GM18861 (cell line): ENCODE measurements at regions not wholly inside any gene's neighbourhood (a gene's known extent, or its start where the extent isn't known, plus 50 kb on each side); places are given as distances from the start of the nearest gene placed in this dataset.

Experiments
- ATAC-seq: cut with Tn5 transposase; IDR thresholded peaks from one replicate; pipeline ENCODE4 v1.9.1; 2021; ENCODE audit not compliant: unreplicated experiment

DNA sequence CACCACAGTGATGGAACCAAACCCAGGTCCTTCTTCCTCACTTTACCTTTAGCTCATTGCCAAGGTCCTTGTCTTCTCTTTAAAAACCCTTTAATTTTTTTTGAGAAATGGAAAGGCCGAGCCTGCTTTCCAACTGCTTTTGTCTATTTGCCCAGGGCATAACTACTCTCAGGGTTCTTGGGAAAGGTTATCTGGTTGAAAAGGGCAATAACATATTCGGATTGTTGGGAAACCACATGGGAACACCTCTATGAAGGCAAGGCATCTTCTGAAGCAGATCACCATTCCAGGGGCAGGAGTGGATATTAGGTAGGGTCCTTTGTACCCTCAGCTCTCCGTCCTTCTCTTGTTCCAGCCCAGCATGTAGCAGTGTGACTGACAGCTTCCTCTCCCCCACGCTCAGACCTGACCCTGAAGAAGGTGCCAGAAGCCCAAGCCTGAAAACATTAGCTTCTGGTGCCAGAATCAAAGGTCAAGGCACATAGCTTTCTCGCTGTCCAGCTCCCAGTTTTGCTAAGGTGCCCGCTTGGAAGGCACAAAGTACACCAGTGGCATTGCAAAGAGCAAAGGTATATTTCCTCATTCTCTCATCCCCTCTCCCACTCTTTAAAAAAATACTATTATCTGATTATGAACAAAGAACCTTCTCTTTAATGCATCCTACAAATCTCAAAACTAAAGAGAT, 123.2 kb upstream of the LINC00305 start:
- no peak for ATAC-seq

GRCh38 chr18:64271246-64271645, 122.4 kb upstream of the LINC00305 start:
- no peak for ATAC-seq

DNA sequence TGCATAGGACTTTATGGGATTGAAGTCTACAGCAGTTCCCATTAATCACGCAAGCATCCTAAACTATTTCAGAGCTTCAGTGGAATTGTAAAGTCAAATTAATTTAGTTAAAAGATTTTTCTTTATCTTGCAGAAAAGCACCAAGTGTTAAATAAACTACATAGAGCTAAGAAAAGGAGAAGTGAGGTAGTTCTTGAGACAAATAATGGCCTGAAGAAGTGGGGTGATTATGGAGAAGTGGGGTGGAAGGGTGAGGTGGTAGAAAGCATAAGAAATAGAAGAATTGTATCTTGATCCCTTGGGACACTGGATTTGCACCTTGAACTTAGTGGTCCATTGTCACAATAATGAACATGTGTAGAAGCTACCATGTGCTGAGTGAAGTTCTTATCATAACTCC, 121.7 kb upstream of the LINC00305 start:
- ATAC-seq = no peak

GRCh38 chr18:64270121-64270520, 121.2 kb upstream of the LINC00305 start:
- no peak for ATAC-seq

DNA sequence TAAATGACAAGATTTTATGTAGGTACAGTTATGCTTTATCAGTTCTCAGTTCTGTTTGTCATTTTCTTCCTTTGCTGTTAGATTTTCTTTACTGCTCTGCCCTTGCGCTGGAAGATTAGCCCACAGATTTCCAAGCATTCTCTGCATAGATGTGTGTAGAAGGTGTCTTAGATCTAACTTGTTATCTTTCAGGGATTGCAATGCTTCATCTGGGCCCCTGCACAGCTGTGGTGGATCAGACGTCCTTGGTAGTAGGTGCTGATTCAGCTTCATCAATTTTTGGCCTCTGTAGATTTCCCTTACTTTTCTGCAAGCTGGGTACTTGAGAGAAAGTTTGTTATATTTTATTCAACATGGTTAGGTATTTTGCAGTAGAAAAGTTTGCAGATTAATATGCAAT, 115.3 kb upstream of the LINC00305 start:
- ATAC-seq = no peak

DNA sequence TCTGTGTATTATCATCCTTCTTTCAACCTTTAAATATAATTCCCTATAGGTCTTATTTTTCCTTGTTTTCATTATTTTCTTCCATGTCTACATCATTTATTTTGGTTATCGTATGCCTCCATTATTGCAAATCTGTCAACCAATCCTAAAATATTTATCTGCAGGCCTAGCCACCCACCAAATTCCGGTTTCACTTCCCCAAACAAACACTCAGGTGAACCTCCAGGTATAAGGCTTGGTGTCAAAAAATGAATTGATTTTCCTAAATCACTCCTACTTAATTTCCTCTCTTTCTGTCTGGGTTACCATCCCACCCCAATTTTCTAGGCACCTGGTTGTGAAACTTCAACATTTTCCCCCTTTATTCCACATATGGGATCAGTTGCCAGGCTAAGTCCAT, 111.9 kb upstream of the LINC00305 start:
- no peak for ATAC-seq

GRCh38 chr18:64259871-64260270, 111.0 kb upstream of the LINC00305 start:
- no peak for ATAC-seq

- no peak for ATAC-seq
These were observed 109.3 kb upstream of the LINC00305 start for GRCh38 chr18:64258111-64258650.

DNA sequence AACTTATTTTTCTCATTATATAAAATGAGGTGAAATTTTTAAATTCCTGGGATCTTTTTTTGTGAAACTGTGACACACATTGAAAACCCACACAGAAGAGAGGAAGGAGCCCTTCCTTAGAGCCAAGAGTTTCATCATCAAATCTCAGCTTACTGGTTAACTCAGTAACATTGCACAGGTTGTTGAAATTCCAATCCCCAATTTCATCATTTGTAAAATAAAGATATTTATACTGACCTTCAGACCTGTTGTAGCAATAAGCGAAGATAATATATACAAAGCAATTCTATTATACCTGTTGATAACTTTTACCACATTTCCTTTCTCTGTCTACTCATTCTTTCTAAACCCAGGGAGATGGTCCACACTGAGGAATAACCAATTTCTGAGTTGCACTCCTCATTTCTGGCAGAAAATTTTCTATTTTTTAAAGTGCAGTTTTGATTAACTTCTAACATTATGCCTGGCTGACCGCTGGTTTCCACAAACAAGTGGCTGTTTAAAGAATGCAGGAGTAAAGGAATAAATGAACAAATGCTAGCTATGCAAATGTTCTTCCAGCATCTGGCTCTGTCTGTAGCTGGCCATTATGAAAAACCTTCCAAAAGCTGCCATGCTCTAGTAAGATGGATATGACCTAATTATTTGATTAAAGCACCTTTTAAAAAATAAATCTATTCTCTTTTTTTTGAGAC, 105.7 kb upstream of the LINC00305 start:
- no peak for ATAC-seq

DNA sequence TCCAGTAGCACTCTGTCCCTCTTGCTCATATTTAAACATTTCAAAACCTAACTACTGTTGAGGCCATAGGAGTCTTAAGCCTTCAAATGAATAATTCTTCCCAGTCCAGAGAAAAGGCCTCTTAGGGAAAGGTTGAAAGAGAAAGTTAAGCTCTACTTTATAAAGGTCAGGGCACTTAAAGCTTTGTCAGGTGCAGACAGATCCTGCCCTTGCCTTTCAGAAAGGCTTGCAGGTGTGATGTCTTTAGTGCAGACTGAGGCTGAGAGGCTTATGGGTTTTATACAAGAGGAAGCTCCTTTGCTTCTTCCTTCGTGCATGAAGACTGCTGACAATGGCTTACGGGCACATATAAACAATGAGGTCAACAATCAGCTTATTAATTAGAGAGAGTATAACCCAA, 105.0 kb upstream of the LINC00305 start:
- ATAC-seq = no peak

DNA sequence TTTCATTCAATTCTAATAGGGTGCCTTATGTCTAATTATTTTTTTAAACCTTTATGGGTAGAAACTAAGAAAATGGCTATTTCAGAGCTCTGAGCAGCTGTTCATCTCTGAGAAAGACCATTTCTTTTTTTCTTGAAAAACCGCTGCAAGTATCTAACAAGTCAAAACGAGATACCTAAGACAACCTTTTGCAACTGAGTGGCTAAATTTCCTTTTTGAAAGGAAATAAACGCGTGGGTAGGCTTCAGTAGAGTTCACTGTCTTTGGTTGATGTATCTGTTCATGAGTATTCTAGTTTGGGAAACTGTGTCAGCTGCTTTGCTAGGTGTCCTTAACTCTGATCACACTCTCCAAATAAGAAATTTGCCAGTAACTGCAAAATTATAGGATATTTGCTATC, 104.3 kb upstream of the LINC00305 start:
- no peak for ATAC-seq

- no peak for ATAC-seq
These were observed 99.9 kb upstream of the LINC00305 start for GRCh38 chr18:64248836-64249235.

- no peak for ATAC-seq
These were observed 96.4 kb upstream of the LINC00305 start for GRCh38 chr18:64245126-64245861.

- ATAC-seq = no peak
These were observed 95.7 kb upstream of the LINC00305 start for GRCh38 chr18:64244571-64244970.

DNA sequence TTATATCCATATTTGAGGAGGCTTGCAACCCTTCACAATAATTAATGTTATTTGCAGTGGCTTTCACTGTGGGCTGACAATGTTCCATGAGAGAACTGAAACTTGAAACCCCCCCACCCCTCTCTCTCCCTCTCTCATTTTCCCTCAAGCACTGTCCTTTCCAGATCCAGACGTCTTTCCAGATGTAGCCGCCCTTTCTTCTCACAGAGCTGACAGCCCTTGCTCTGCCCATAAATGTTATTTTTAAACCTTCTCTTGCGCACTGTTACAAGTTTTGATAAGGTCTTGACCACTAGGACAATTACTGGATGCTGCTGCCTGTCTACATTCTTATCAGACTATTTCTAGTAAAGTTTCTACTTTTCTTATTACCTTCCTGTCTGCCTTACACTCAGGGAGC, 91.4 kb upstream of the LINC00305 start:
- no peak for ATAC-seq

DNA sequence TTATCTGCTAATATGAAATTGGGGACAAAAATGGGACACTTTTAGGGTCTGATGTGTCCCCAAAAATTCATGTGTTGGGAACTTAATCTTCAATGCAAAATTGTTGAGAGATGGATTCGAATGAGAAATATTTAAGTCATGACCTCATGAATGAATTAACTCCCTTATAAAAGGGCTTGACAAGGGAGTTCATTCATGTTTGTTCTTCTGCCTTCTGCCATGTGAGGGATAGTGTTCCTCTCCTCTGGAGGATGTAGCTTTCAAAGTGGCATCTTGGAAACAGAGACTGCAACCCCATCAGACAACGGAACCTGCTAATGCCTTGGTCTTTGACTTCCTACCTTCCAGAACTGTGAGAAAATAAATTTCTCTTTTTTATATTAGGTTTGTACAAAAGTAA, 89.2 kb upstream of the LINC00305 start:
- no peak for ATAC-seq

DNA sequence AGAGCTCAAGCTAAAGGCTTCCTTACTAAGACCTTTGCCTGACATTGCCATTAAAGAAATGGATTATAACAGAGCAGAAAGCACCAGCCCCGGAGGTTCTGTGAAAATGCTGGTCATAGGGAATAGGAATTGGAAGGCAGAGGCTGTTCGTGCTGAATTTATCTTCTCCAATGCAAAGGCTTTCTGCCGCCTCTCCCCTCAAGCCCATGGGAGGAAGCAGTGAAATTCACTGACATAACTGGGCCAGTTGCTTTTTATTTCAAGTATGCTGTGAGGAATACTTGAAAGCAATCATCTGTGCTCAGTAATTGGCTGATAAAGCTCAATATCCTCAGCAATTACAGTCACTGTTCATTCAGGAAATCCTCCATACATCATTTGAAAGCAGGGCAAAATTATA, 85.4 kb upstream of the LINC00305 start:
- no peak for ATAC-seq

- no peak for ATAC-seq
These were observed 85.0 kb upstream of the LINC00305 start for GRCh38 chr18:64233851-64234250.

- no peak for ATAC-seq
These were observed 72.1 kb upstream of the LINC00305 start for GRCh38 chr18:64220941-64221340.

- ATAC-seq = no peak
These were observed 70.6 kb upstream of the LINC00305 start for GRCh38 chr18:64219517-64219916.

DNA sequence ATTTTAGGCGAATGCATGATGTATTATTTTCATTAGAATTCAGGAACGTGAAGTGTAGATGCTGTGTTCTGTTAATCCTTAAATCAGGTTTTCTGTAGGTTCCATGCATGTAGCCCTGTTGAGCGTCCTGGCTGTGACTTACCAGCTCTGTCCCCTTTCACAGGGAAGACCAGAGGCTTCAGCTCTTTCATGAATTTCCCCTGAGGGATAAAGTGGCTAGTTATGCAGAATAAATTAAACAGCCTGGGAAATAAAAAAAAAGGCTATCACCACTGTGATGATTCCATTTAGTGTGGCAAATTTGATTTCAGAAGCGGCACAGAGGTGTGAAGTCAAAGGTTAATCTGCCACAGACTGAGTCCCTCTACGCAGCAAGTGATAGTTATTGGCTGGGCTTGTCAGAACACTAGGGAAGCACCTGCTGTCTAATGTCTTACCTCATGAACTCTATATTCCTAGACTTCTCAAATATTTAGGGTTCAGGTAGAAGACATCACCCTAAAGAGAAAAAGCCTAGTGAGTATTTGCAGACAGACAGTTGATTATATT, 61.6 kb upstream of the LINC00305 start:
- ATAC-seq = no peak

- no peak for ATAC-seq
These were observed 59.6 kb upstream of the LINC00305 start for GRCh38 chr18:64208516-64208915.
